ENCODE measurements at regions not wholly inside any gene's neighbourhood (a gene's known extent, or its start where the extent isn't known, plus 50 kb on each side); places are given as distances from the start of the nearest gene placed in this dataset.
"Not testable (repeated sequence)": the region's sequence is repeated elsewhere in the genome, so short reads cannot be mapped to it uniquely, and the experiment has no call there.

DNA sequence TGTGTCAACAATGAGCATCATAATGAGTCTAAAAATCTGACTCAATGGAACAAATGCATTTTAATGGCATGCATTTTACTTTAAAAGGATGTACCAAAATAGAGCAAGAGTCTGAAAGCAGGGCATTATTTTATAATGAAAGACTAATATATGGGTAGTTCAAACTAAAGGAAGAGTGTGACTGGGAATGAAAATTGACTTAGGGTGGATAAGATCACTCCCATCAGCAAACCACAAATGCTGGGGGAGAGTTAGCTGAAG lies 114.7 kb downstream of the SOX4 start:
- no peak overlapping the region for H3K4me3 ChIP-seq (ENCODE audit: low read depth, low read length)

DNA sequence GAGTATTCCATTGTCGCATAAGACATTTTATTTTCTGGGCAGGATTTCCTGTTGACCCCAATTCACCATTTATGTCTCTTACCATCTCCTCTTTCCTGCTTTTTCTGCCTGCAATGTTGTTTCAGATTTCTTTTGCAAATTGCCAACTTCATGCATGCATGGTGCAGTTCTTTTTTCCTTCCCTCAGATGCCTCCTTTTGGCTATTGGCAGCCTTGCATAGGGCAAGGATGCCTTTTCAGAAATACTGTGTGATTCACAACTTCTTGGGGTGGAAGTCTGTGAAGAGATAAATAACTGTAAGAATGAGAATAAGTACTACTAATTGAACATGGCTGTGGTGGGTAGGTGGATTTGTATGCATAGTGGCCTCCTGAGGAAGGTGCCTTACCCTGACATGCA lies 116.7 kb downstream of the SOX4 start:
- no peak overlapping the region for H3K4me3 ChIP-seq (ENCODE audit: low read depth, low read length)

DNA sequence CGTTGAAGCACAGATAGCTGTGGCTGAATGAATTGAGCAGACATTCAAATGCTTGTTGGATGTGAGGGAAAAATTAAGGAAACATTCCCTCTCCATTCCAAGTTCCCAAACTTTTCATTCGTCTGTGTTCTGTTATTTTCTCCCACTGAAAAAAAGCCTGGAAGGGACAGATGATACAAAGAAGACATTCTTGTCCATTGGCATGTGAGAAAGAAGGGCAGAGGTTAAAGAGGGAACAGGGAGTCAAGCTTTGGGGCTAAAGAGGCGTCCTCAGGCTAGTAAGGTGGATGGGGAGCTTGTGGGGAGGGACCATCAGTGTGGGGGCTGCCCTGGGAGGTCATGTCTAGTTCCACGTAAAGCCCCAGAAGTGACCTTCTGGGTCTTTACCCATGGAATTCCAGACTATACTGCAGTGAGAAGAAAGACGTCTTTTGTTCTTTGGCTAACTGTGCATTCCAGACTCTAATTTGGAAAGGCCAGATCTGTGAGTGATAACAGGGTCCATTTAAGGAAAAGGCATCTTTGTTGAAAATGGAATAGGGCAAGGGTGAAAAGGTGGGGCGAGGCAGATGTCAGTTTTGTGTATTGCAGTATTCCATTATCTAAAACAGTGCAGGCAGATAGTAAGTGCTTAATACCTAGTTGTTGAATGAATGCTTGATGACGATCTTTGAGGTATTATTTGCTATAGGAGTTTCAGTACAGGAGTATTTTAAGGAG lies 117.5 kb downstream of the SOX4 start:
- no peak overlapping the region for H3K4me3 ChIP-seq (ENCODE audit: low read depth, low read length)

DNA sequence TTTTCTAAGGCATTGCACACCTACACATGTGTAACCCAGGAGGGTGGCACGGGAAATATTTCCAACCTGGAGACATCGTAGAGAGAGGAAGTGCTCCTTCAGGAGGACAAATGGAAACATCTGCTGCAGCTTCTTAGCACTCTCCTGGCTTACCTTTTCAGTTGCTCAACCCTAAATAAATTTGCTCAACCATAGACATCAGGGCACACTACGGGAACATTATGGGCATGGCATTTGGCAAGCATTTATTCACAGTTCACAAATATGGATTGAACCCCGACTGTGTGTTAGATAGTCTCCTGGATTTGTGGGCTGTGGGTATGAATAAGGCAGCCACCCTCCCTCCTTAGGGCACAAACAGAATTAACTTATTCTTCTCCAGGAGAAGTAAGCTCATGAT lies 118.7 kb downstream of the SOX4 start:
- H3K4me3 ChIP-seq (ENCODE audit: low read depth, low read length) = no peak overlapping the region

DNA sequence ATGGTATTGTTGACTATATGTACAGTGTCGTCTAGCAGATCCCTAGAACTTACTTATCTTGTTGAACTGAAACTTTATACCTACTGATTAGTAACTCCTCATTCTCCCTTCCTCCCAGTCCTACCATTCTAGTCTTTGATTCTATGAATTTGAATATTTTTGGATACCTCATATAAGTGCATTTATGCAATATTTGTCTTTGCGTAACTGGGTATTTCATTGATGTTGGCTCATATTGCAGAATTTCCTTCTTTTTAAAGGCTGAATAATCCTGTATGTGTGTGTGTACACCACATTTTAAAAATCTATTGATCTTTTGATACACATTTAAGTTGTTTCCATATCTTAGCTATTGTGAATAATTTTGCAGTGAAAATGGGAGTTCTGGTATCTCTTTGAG lies 119.9 kb downstream of the SOX4 start:
- no peak overlapping the region for H3K4me3 ChIP-seq (ENCODE audit: low read depth, low read length)

DNA sequence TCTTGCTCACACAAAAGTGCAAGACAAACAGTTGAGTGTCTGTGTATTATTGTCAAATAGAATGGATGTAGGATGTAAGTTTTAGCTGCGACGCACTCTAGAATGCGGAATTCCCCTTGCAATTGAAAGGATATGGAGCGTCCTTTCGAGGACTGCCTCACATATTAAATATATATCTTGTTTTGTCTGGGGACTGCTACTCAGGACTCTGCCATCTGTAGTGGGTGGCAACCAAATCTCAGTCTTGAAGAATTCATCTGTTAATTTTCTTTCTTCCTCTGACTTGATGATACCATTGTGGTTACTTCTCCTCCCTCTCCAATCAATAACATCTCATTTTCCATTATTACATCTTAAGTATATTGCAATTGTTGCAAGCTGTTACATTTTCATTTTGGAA lies 121.6 kb downstream of the SOX4 start:
- no peak overlapping the region for H3K4me3 ChIP-seq (ENCODE audit: low read depth, low read length)

DNA sequence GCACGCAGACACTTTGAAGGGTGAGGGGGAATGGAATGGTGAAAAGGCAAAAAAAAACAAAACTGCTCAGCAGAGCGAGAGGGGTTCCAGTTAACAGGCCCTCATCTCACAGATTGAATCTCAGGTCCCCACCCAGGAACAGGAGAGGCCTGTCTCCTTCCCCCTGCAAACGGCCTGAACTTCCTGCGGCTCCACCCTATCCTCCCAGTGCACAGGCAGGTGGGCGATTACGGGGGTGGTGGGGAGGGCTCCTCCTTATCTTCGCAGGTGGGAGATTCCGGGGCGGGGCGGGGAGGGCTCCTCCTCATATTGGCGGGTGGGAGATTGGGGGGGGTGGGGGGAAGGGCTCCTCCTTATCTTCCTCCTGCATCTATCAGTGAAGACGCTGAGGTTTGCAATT lies 129.0 kb downstream of the SOX4 start:
- no peak overlapping the region for H3K4me3 ChIP-seq (ENCODE audit: low read depth, low read length)

DNA sequence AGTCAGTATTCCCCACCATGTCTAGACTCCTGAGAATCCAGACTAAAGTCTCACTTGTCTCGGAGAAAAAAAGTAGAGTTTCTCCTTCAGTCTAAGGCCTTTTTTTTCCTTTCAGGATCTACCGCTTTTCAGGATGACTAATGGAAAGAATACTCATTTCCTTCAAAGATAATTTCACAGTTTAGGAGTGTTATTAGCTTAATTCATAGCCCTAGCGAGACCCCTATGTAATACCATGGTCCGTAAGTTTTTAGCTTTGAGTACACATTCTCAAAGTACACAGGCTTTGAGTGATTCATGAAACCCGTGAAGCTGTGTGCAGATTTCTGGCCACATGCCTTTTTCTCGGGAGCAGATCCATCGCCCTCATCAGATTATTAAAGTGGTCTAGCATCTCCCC lies 133.1 kb downstream of the SOX4 start:
- H3K4me3 ChIP-seq (ENCODE audit: low read depth, low read length) = no peak overlapping the region

DNA sequence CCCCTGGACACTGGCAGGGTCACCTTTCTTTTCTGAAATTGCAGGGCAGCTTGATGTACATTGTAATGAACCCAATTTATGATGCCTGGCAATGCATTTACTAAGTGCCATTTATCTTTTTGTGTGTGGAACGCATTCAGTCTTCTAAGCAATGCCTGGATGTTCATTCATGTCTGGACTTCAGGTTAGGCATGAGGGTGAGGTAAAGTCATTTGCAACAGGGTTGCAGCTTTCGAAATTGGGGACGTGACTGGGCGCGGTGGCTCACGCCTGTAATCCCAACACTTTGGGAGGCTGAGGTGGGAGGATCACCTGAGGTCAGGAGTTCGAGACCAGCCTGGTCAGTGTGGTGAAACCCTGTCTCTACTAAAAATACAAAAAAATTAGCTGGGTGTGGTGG lies 134.6 kb downstream of the SOX4 start:
- no peak overlapping the region for H3K4me3 ChIP-seq (ENCODE audit: low read depth, low read length)

DNA sequence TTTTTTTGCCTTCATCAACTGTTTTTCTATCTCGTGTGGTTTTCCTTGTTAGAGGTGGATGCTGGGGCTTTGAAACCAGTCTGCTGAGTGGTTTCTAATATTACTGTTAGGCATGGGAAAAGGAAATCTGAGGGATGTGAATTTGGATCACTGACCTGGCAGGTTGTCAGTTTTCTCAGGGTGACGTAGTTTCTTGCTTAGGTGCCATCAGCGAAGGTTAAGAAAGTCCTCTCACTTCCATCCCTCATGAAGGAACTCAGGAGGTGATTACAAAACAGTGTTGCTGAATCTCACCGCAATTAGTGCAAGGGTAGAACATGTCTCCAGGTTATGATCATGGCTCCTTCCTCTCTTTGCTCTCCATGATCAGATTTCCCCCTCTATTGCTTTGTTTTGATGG lies 135.9 kb downstream of the SOX4 start:
- H3K4me3 ChIP-seq (ENCODE audit: low read depth, low read length) = no peak overlapping the region

DNA sequence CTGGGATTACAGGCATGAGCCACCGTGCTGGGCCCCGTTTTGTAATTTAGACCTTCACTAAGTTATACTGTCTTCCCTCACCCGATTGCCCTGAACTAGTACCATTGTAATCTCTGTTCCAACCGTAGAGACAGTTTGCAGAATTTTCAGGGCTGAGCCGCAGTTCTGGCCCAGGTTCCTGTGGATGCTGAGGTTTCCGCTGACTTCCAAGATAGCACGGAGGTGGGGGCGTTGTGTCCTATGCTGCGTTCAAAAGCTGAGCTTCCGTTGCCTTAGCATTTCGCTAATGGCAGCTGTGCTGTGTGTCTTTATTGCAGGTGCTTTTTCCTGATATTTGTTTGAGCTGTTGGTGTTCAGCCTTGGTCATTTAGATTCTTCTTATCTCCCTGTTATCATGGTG lies 137.0 kb downstream of the SOX4 start:
- no peak overlapping the region for H3K4me3 ChIP-seq (ENCODE audit: low read depth, low read length)

DNA sequence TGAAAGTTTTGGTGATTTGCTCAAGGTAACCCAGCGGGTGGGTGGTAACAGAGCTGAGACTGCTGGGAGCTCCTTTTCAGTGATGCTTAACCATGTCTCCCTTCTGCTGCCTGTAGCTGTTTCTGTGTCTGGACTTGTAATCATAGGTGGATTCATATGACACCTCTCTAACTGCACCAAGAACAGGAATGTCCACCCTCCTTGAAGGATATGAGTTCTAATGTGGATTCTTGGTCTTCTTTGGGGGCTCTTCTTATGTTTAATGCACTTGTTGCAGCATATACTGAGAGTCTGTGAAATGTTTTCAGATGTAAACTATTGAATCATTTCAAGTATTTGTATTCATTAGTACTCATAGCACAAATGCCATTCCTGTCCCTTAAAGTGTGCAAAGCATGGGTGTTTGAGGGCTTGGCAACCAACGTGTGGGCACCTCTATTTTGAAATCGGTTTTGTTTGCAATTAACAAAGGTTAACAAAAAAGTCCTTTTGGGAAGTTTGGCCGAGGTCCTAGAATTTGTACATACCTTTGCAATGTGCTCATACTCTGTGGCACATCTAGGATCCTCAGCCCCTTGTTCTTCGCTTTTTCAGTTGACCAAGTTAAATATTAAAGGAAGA lies 138.0 kb downstream of the SOX4 start:
- H3K4me3 ChIP-seq (ENCODE audit: low read depth, low read length) = no peak overlapping the region

DNA sequence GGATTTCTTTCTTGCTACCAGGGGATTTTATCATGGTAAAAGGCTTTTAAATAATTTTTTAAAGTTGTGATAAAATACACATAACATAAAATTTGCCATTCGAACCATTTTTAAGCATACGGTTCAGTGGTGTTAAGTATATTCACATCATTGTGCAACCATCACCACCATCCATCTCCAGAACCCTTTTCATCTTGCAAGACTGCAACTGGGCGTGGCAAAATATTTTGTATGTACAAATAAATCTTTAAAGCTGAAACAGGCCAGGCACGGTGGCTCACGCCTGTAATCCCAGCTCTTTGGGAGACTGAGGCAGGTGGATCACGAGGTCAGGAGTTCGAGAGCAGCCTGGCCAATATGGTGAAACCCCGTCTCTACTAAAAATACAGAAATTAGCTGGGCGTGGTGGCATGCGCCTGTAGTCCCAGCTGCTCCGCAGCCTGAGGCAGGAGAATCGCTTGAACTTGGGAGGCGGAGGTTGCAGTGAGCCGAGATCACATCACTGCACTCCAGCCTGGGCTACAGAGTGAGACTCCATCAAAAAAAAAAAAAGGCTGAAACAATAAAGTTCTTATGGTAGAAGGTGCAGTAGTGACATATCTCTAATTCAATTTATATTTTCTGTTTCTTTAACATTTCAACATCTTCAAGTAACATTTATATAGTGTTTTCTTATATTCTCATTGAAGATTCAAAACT lies 138.6 kb downstream of the SOX4 start:
- not testable (repeated sequence) for H3K4me3 ChIP-seq (ENCODE audit: low read depth, low read length)

DNA sequence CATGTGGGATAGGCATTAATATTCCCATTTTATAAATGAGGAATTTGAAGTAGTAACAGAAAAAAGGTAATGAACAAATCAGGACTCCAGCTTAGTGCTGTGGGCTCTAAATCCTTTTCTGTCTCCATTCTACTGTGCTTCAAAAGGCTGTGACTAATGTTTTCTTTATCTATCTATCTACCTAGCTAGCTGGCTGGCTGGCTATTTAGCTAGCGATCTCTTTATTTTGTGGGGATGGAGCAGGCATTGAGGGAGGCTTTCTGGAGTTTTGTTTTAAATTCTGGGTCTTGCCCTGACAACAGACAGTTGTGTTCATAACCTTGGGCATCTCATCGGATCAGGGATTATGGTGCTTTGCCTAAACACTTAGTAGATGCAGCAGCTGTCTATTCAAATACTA lies 139.2 kb downstream of the SOX4 start:
- H3K4me3 ChIP-seq (ENCODE audit: low read depth, low read length) = no peak overlapping the region

DNA sequence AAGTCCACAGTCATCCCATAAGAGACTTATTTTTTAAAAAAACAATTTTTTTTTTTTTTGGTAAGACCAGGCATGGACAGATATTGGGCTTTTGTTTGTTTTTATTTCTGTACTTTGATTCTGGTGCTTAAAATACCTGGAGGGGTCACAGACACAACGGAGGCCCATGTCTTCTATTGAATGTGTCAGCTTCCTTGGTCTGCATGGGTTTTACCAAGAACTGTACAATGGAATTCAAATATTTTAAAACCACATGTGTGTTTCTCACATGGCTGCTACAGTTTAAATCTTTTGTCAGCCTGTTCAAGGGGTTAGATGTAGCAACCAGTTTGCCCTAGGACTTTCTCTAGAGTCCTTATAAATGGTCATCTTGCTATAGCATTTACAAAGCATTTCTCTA lies 139.8 kb downstream of the SOX4 start:
- no peak overlapping the region for H3K4me3 ChIP-seq (ENCODE audit: low read depth, low read length)

DNA sequence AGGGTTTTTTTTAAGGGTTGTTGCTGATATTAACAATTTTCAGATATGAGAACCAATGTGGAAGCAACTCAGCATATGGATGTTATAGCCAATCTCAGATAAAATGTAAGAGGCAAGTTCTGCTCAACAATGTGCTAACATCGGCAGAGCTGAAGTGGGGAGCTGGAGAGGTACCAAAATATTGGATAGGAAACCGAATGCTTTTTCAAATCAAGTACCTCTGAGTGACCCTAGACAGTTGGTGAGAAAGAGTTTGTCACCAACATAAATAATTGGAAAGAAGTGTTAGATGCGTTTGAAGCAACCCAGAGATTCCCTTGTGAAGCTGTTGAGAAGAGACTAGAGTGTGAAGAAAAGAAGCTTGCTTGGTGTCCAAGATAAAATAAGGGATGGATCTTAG lies 140.7 kb downstream of the SOX4 start:
- H3K4me3 ChIP-seq (ENCODE audit: low read depth, low read length) = no peak overlapping the region

DNA sequence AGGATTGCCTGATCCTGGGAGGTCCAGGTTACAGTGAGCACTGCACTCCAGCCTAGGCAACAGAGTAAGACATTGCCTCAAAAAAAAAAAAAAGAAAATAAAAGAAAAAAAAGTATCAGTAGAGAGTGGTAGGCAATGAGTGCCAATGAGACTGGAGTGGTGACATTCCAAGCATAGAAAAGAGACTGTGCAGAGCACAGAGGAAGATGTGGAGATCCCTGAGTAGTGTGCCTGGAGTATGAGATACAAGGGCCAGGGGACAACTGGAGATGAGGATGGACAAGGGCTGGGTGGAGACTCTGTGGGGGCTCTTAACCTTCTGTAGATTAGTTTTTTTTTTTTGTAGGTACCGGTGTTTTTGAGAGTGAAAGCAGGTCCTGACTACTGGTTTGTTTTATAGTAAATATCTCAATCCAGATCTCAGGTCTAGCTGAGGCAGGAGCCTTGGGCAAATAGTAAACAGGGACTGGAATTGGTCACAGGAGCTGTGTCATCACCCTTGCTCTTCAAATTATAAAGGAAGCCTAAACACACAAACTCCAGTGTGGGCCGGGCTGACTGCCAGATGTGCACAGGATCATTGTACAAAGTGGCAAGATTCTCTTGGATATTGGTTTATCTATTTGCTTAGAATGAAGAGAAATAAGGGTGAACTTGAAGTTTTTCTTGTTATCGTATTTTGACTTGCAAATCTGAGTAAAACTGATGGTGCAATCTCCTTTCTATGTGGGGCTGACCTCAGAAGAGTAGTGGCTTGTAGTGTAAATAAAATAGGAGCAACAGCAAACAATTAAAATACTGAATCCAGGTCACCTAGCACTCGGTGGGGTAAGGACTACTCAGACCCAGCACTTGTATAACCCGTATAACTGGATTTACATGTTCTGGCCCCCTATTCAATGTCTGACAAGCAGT lies 144.9 kb downstream of the SOX4 start:
- no peak overlapping the region for H3K4me3 ChIP-seq (ENCODE audit: low read depth, low read length)

DNA sequence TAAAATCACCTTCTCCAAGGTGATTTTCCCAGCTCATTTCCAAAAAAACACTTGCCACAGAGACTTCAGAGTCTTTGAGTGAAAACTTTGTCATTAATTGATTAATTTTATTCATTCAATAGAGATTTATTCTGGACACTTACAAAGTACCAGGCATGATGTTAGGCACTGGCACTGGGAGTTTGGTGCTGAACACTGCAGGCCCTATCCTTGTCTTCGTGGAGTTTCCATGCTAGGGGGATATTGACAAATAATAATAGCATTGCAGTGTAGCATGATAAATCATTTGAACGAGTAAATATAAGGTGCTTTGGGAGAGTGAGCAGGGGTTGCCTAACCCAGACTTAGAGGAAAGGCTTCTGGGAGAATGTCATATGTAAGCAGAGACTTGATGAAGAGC lies 145.7 kb downstream of the SOX4 start:
- no peak overlapping the region for H3K4me3 ChIP-seq (ENCODE audit: low read depth, low read length)

DNA sequence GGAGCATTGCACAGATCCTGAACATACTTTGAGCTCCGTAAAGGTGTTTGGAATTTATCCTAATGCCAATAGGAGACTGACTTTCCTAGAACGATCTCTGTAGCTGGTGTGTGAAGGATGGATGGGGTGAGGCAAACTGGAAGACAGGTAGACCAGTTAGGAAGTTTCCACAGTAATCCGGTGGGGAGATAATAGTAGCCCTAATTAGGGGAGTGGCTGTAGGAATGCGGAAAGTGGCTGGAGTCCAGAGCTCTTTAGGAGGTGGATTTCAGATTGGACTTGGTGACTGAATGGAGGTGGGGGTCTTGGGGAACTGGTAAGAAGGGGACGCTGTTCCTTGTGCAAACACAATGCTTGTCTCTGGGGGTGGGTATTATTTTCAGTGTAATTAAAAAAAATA lies 146.3 kb downstream of the SOX4 start:
- no peak overlapping the region for H3K4me3 ChIP-seq (ENCODE audit: low read depth, low read length)

DNA sequence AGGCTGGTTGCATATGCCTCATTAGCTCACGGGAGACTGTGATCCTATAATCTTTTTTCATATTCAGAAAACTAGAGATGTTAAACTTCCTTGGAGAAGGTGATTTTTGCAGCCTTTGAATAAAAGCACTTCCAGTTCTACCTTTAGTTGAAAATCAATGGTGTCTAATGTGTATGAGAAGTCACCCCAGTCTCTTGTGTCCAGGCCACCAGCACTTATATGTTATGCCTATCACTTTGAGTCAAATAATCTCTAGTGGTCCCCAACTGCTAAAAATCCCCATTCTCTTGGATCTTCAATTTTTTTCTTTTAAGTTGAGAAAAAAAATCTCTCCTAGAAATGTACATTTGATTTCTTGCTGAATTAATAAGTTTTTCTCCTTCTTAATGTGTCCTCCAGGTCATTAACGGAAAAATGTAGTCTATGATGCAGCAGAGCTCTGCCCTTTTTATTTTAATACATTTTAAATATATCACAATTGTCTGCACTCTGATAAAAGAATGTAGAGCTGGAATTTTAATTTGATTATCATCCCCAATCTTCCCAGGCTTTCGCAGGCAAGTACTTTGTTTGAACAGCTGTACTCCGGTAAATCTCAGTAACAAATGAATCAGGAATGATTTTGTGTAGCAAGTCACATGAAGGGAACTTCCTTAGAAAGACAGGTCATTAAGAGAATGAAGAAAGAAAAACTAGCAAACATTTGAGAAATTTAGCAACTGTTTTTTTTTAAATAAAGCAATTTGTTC lies 147.0 kb downstream of the SOX4 start:
- H3K4me3 ChIP-seq (ENCODE audit: low read depth, low read length) = no peak overlapping the region
